T-cell (primary cell): ENCODE measurements at regions not wholly inside any gene's neighbourhood (a gene's known extent, or its start where the extent isn't known, plus 50 kb on each side); places are given as distances from the start of the nearest gene placed in this dataset.

Experiments used
- ATAC-seq, 4 experiments: fragments of 200-7000 bp in 3 of 4; fragments of 150-1000 bp in 1 of 4; cut with Tn5 transposase; replicated peaks in 1 of 4; 1 replicate in 3 of 4; 2 replicates in 1 of 4; pipeline ENCODE4 v1.10.0; 2021; ENCODE audit warnings: moderate library complexity in 3 of 4, mild to moderate bottlenecking in 2 of 4, moderate number of reproducible peaks in 1 of 4
- CTCF ChIA-PET, 2 donors: fragments of 300-600 bp; sonication (Branson Sonifier 250); formaldehyde crosslinking; loops; one replicate each; lab custom pipeline; 2022; ENCODE audit warnings: antibody characterized with exemption in 2 of 2; lab: Charles Lee
- POLR2A ChIA-PET, 2 donors: fragments of 300-600 bp; sonication (Branson Sonifier 250); formaldehyde crosslinking; loops; one replicate each; lab custom pipeline; 2022; ENCODE audit warnings: antibody characterized with exemption in 2 of 2; lab: Charles Lee
- DNase-seq, 35 experiments: peaks; one replicate each; pipeline versions ENCODE4 v3.0.0 to v3.0.0-alpha.2; 2013 to 2023
- H3K27ac ChIP-seq: one replicate; pipeline ENCODE4 v1.5.1; 2013; ENCODE audit warnings: low read length
- H3K27me3 ChIP-seq, 2 experiments: replicated peaks in 1 of 2; 1 replicate in 1 of 2; 2 replicates in 1 of 2; pipeline versions ENCODE4 v1.6.1 to v1.7.0; 2013; ENCODE audit warnings: low read length in 1 of 2, mixed read lengths in 1 of 2; ENCODE audit not compliant: control insufficient read depth in 2 of 2, insufficient read depth in 2 of 2; ENCODE audit errors: extremely low read depth in 1 of 2
- H3K36me3 ChIP-seq, 2 donors: 1 replicate in 1 of 2; 2 replicates in 1 of 2; pipeline versions ENCODE4 v1.6.1 to v1.7.0; 2013; ENCODE audit warnings: low read length in 1 of 2; ENCODE audit not compliant: control insufficient read depth in 2 of 2, insufficient read depth in 1 of 2; ENCODE audit errors: extremely low read depth in 1 of 2
- H3K4me1 ChIP-seq, 2 experiments: 1 replicate in 1 of 2; 2 replicates in 1 of 2; pipeline versions ENCODE4 v1.6.1 to v1.7.0; 2013; ENCODE audit warnings: low read length in 2 of 2, mixed read lengths in 1 of 2; ENCODE audit not compliant: insufficient read depth in 2 of 2, control insufficient read depth in 1 of 2; ENCODE audit errors: extremely low read depth in 1 of 2
- H3K4me3 ChIP-seq, 2 donors: 1 replicate in 1 of 2; 2 replicates in 1 of 2; pipeline versions ENCODE4 v1.5.1 to v1.7.0; 2013; ENCODE audit warnings: mild to moderate bottlenecking in 2 of 2, low read length in 1 of 2, moderate library complexity in 1 of 2; ENCODE audit not compliant: control insufficient read depth in 1 of 2; ENCODE audit errors: extremely low read depth in 1 of 2
- H3K9me3 ChIP-seq: 2 replicates; pipeline ENCODE4 v1.7.0; 2013
- H3K27ac Mint-ChIP-seq, 2 donors: one replicate each; pipeline ENCODE4 v1.8.0; 2020 to 2021; ENCODE audit warnings: mild to moderate bottlenecking in 2 of 2, mixed read lengths in 2 of 2
- H3K27me3 Mint-ChIP-seq, 2 donors: one replicate each; pipeline ENCODE4 v1.8.0; 2021 to 2022; ENCODE audit warnings: mixed read lengths in 2 of 2
- H3K36me3 Mint-ChIP-seq: one replicate; pipeline ENCODE4 v1.8.0; 2021; ENCODE audit warnings: mixed read lengths
- H3K4me1 Mint-ChIP-seq, 3 donors: one replicate each; pipeline ENCODE4 v1.8.0; 2020 to 2022; ENCODE audit warnings: mixed read lengths in 3 of 3, mild to moderate bottlenecking in 1 of 3
- H3K4me3 Mint-ChIP-seq, 3 donors: one replicate each; pipeline ENCODE4 v1.8.0; 2020 to 2022; ENCODE audit warnings: mild to moderate bottlenecking in 3 of 3, mixed read lengths in 3 of 3, moderate library complexity in 3 of 3
- H3K9me3 Mint-ChIP-seq, 3 donors: one replicate each; pipeline ENCODE4 v1.8.0; 2020 to 2022; ENCODE audit warnings: mixed read lengths in 3 of 3
- WGBS: methylation state at CpG from one replicate; pipeline ENCODE4 v1.1.5; 2013; ENCODE audit warnings: missing lambda C conversion rate; ENCODE audit not compliant: insufficient coverage; 5-methylcytosine and 5-hydroxymethylcytosine counted together

GRCh38 chrX:110440016-110440805 lies 81.6 kb downstream of the RTL9 start:
- no peaks in the 10 kb centered on the region for H3K9me3 Mint-ChIP-seq
- H3K9me3 ChIP-seq, result no peaks in the 10 kb centered on the region
- no peak for ATAC-seq
- CTCF ChIA-PET, result interaction anchor here in 1 of 2 donors (0.6 kb wide), 1 partner anchor 657 kb away, joined by 6 read pairs; no protein-coding TSS in a partner anchor
- H3K4me1 ChIP-seq, result no peaks in the 10 kb centered on the region
- peaks cover 0 to 53% of the 10 kb centered on the region in 2 donors for H3K27me3 Mint-ChIP-seq
- no peak overlapping the region for H3K27ac Mint-ChIP-seq
- POLR2A ChIA-PET, result no interaction called here
- H3K4me1 Mint-ChIP-seq, result no peaks in the 10 kb centered on the region
- 73% methylated on average over 8 of the region's 11 CpGs for WGBS
- no peaks in the 10 kb centered on the region for H3K36me3 ChIP-seq
- no peak overlapping the region for H3K27ac ChIP-seq
- DNase-seq, result no peak
- peaks cover 0 to 5% of the 10 kb centered on the region in 2 experiments for H3K27me3 ChIP-seq
- no peak overlapping the region for H3K4me3 Mint-ChIP-seq
- H3K36me3 Mint-ChIP-seq, result no peaks in the 10 kb centered on the region
- no peak overlapping the region for H3K4me3 ChIP-seq

GRCh38 chrX:110442635-110443034 lies 84.0 kb downstream of the RTL9 start:
- Mint-ChIP-seq H3K27ac (no peak overlapping the region), H3K4me3 (no peak overlapping the region), H3K9me3 (no peaks in the 10 kb centered on the region), H3K36me3 (no peaks in the 10 kb centered on the region), H3K4me1 (no peaks in the 10 kb centered on the region), H3K27me3 (peaks cover 0 to 59% of the 10 kb centered on the region in 2 donors)
- H3K27me3 ChIP-seq, result peaks cover 0 to 4% of the 10 kb centered on the region in 2 experiments
- CTCF ChIA-PET, result interaction anchor here in 1 of 2 donors (1.9 kb wide), 1 partner anchor 9 kb away, joined by 7 read pairs; no protein-coding TSS in a partner anchor
- POLR2A ChIA-PET, result no interaction called here
- H3K4me3 ChIP-seq, result no peak overlapping the region
- WGBS, result no CpG with 5 or more reads among the region's 1 CpG
- no peak overlapping the region for H3K27ac ChIP-seq
- H3K36me3 ChIP-seq, result no peaks in the 10 kb centered on the region
- H3K4me1 ChIP-seq, result no peaks in the 10 kb centered on the region
- H3K9me3 ChIP-seq, result no peaks in the 10 kb centered on the region
- ATAC-seq (no peak), DNase-seq (peak in 1 of 35 experiments; percentile 0)

GRCh38 chrX:110444996-110445395 lies 86.3 kb downstream of the RTL9 start:
- Histone ChIP-seq H3K27me3 (peaks cover 0 to 4% of the 10 kb centered on the region in 2 experiments), H3K4me3 (no peak overlapping the region), H3K9me3 (no peaks in the 10 kb centered on the region), H3K36me3 (no peaks in the 10 kb centered on the region), H3K27ac (no peak overlapping the region), H3K4me1 (no peaks in the 10 kb centered on the region)
- H3K27ac Mint-ChIP-seq, result no peak overlapping the region
- no peak for DNase-seq
- H3K9me3 Mint-ChIP-seq, result no peaks in the 10 kb centered on the region
- H3K4me1 Mint-ChIP-seq, result no peaks in the 10 kb centered on the region
- H3K27me3 Mint-ChIP-seq, result peaks cover 6 to 56% of the 10 kb centered on the region in 2 donors
- no CpG with 5 or more reads among the region's 4 CpGs for WGBS
- no peak overlapping the region for H3K4me3 Mint-ChIP-seq
- H3K36me3 Mint-ChIP-seq, result no peaks in the 10 kb centered on the region
- ATAC-seq, result no peak
- ChIA-PET POLR2A (no interaction called here), CTCF (no interaction called here)

- H3K36me3 Mint-ChIP-seq, result no peaks in the 10 kb centered on the region
- no peaks in the 10 kb centered on the region for H3K4me1 Mint-ChIP-seq
- ATAC-seq (no peak), DNase-seq (no peak)
- no peaks in the 10 kb centered on the region for H3K9me3 Mint-ChIP-seq
- Histone ChIP-seq H3K27ac (no peak overlapping the region), H3K4me1 (no peaks in the 10 kb centered on the region), H3K9me3 (no peaks in the 10 kb centered on the region), H3K4me3 (no peak overlapping the region), H3K36me3 (no peaks in the 10 kb centered on the region), H3K27me3 (peaks cover 0 to 6% of the 10 kb centered on the region in 2 experiments)
- ChIA-PET CTCF (interaction anchor here in 1 of 2 donors (0.5 kb wide), 1 partner anchor 649 kb away, joined by 3 read pairs; no protein-coding TSS in a partner anchor), POLR2A (no interaction called here)
- H3K4me3 Mint-ChIP-seq, result no peak overlapping the region
- no CpG with 5 or more reads among the region's 10 CpGs for WGBS
- peaks cover 6 to 47% of the 10 kb centered on the region in 2 donors for H3K27me3 Mint-ChIP-seq
- H3K27ac Mint-ChIP-seq, result no peak overlapping the region
Measured at GRCh38 chrX:110448459-110448858, 89.8 kb downstream of the RTL9 start.

GRCh38 chrX:110449312-110449711 lies 90.7 kb downstream of the RTL9 start:
- CTCF ChIA-PET, result no interaction called here
- H3K27ac Mint-ChIP-seq, result no peak overlapping the region
- no peaks in the 10 kb centered on the region for H3K36me3 ChIP-seq

GRCh38 chrX:110450050-110450449 lies 91.4 kb downstream of the RTL9 start:
- Histone ChIP-seq H3K4me1 (no peaks in the 10 kb centered on the region), H3K36me3 (no peaks in the 10 kb centered on the region), H3K27ac (no peak overlapping the region), H3K4me3 (no peak overlapping the region), H3K9me3 (no peaks in the 10 kb centered on the region), H3K27me3 (peaks cover 0 to 6% of the 10 kb centered on the region in 2 experiments)
- DNase-seq, result peak in 33 of 35 experiments; percentile 1 to 60 (median 32)
- H3K4me1 Mint-ChIP-seq, result no peaks in the 10 kb centered on the region
- no peaks in the 10 kb centered on the region for H3K36me3 Mint-ChIP-seq
- WGBS, result no CpG with 5 or more reads among the region's 4 CpGs
- ChIA-PET CTCF (interaction anchor here in 1 of 2 donors (0.6 to 0.7 kb wide), 3 partner anchors 397 to 947 kb away, joined by 3 to 5 read pairs (median 3); no protein-coding TSS in a partner anchor), POLR2A (no interaction called here)
- ATAC-seq, result peak in 3 of 4 experiments; percentile 44 to 62 (median 57)
- no peak overlapping the region for H3K4me3 Mint-ChIP-seq
- no peak overlapping the region for H3K27ac Mint-ChIP-seq
- H3K9me3 Mint-ChIP-seq, result no peaks in the 10 kb centered on the region
- H3K27me3 Mint-ChIP-seq, result peaks cover 7 to 40% of the 10 kb centered on the region in 2 donors

More at GRCh38 chrX:110449312-110449711, 90.7 kb downstream of the RTL9 start:
- H3K4me1 Mint-ChIP-seq, result no peaks in the 10 kb centered on the region
- Histone ChIP-seq H3K9me3 (no peaks in the 10 kb centered on the region), H3K27ac (no peak overlapping the region), H3K27me3 (peaks cover 0 to 6% of the 10 kb centered on the region in 2 experiments), H3K4me1 (no peaks in the 10 kb centered on the region), H3K4me3 (no peak overlapping the region)
- no peak overlapping the region for H3K4me3 Mint-ChIP-seq
- H3K27me3 Mint-ChIP-seq, result peaks cover 7 to 45% of the 10 kb centered on the region in 2 donors
- 80% methylated on average over 1 of the region's 2 CpGs for WGBS
- ATAC-seq, result no peak
- no peaks in the 10 kb centered on the region for H3K9me3 Mint-ChIP-seq
- DNase-seq, result no peak
- POLR2A ChIA-PET, result no interaction called here
- no peaks in the 10 kb centered on the region for H3K36me3 Mint-ChIP-seq
